GM23338 (cell line): ENCODE measurements at regions not wholly inside any gene's neighbourhood (a gene's known extent, or its start where the extent isn't known, plus 50 kb on each side); places are given as distances from the start of the nearest gene placed in this dataset.

Source experiments
- ATAC-seq: fragments of 200-7000 bp; cut with Tn5 transposase; 3 replicates; pipeline ENCODE4 v1.9.1; 2020
- DNase-seq: peaks from one replicate; pipeline ENCODE4 v3.0.0-alpha.2; 2015; ENCODE audit warnings: low spot score
- H2AFZ ChIP-seq: fragments of 200-600 bp; sonication (generic); 2 replicates; pipeline ENCODE4 v1.8.0; 2016; ENCODE audit warnings: antibody characterized with exemption, mild to moderate bottlenecking, moderate library complexity
- H3F3A ChIP-seq: fragments of 200-600 bp; sonication (generic); replicated peaks from 2 replicates; pipeline ENCODE4 v1.8.0; 2017; ENCODE audit warnings: antibody characterized with exemption, mixed run types, low read depth
- H3K27ac ChIP-seq: fragments of 200-600 bp; sonication (generic); 2 replicates; pipeline ENCODE4 v1.6.1; 2016; ENCODE audit warnings: low read depth
- H3K27me3 ChIP-seq: fragments of 200-600 bp; sonication (generic); 2 replicates; pipeline ENCODE4 v1.8.0; 2016; ENCODE audit warnings: mild to moderate bottlenecking, mixed run types, moderate library complexity; ENCODE audit not compliant: insufficient read depth
- H3K36me3 ChIP-seq: fragments of 200-600 bp; sonication (generic); 2 replicates; pipeline ENCODE4 v1.8.0; 2016; ENCODE audit warnings: mild to moderate bottlenecking; ENCODE audit not compliant: insufficient read depth
- H3K4me1 ChIP-seq: fragments of 200-600 bp; sonication (generic); 2 replicates; pipeline ENCODE4 v1.8.0; 2016; ENCODE audit warnings: mild to moderate bottlenecking, moderate library complexity; ENCODE audit not compliant: insufficient read depth
- H3K4me2 ChIP-seq: fragments of 200-600 bp; sonication (generic); 2 replicates; pipeline ENCODE4 v1.7.1; 2017; ENCODE audit warnings: mixed run types
- H3K4me3 ChIP-seq: fragments of 200-600 bp; sonication (generic); 2 replicates; pipeline ENCODE4 v1.6.1; 2016; ENCODE audit warnings: mixed run types
- H3K79me2 ChIP-seq: fragments of 200-600 bp; sonication (generic); replicated peaks from 2 replicates; pipeline ENCODE4 v1.8.0; 2017; ENCODE audit warnings: mild to moderate bottlenecking; ENCODE audit not compliant: insufficient read depth
- H3K9me2 ChIP-seq: fragments of 200-600 bp; sonication (generic); 2 replicates; pipeline ENCODE4 v1.8.0; 2017; ENCODE audit not compliant: insufficient read depth
- H4K20me1 ChIP-seq: fragments of 200-600 bp; sonication (generic); replicated peaks from 2 replicates; pipeline ENCODE4 v1.8.0; 2017; ENCODE audit warnings: mild to moderate bottlenecking; ENCODE audit not compliant: insufficient read depth
- H3K27ac Mint-ChIP-seq: 2 replicates; pipeline ENCODE4 v1.8.0; 2020; ENCODE audit warnings: inconsistent platforms, mild to moderate bottlenecking, moderate library complexity, mixed read lengths
- H3K27me3 Mint-ChIP-seq: 3 replicates; pipeline ENCODE4 v1.8.0; 2022; ENCODE audit warnings: low read depth, mild to moderate bottlenecking, moderate library complexity, mixed read lengths, inconsistent platforms; ENCODE audit not compliant: insufficient read depth, poor library complexity
- H3K36me3 Mint-ChIP-seq: 3 replicates; pipeline ENCODE4 v1.8.0; 2021; ENCODE audit warnings: low read depth, mild to moderate bottlenecking, inconsistent platforms, moderate library complexity, mixed read lengths
- H3K4me1 Mint-ChIP-seq: 3 replicates; pipeline ENCODE4 v1.8.0; 2020; ENCODE audit warnings: mild to moderate bottlenecking, inconsistent platforms, mixed read lengths
- H3K4me3 Mint-ChIP-seq: 3 replicates; pipeline ENCODE4 v1.8.0; 2021; ENCODE audit warnings: moderate library complexity, mild to moderate bottlenecking, inconsistent platforms, mixed read lengths
- H3K9me3 Mint-ChIP-seq: 3 replicates; pipeline ENCODE4 v1.8.0; 2020; ENCODE audit warnings: moderate library complexity, mild to moderate bottlenecking, inconsistent platforms, mixed read lengths
- CREB1 ChIP-seq: fragments of 250-450 bp; sonication (Bioruptor Pico); IDR thresholded peaks from 2 replicates; pipeline ENCODE4 v1.5.0; 2020; ENCODE audit warnings: low read depth, mild to moderate bottlenecking, moderate library complexity
- CTCF ChIP-seq, 2 experiments: fragments of 200-600 bp in 1 of 2; sonication (generic) in 1 of 2; conservative IDR thresholded peaks; 2 replicates each; pipeline versions ENCODE4 v1.5.1 to v1.6.1; 2016 to 2017; ENCODE audit warnings: antibody characterized with exemption in 2 of 2, low read depth in 2 of 2, mild to moderate bottlenecking in 2 of 2, moderate library complexity in 1 of 2
- ETS1 ChIP-seq: IDR thresholded peaks from 2 replicates; pipeline ENCODE4 v1.6.1; 2016; ENCODE audit warnings: antibody characterized with exemption
- EZH2 ChIP-seq: fragments of 200-600 bp; sonication (generic); IDR thresholded peaks from one replicate; pipeline ENCODE4 v1.8.0; 2017; ENCODE audit warnings: antibody characterized with exemption, mild to moderate bottlenecking, low read depth; ENCODE audit not compliant: unreplicated experiment
- EZH2phosphoT487 ChIP-seq: fragments of 200-600 bp; sonication (generic); IDR thresholded peaks from one replicate; pipeline ENCODE4 v1.8.1; 2018; ENCODE audit warnings: antibody characterized with exemption; ENCODE audit not compliant: unreplicated experiment
- JUNB ChIP-seq: IDR thresholded peaks from one replicate; pipeline ENCODE4 v1.6.1; 2016; ENCODE audit warnings: antibody characterized with exemption; ENCODE audit not compliant: unreplicated experiment
- NANOG ChIP-seq: IDR thresholded peaks from 2 replicates; pipeline ENCODE4 v1.6.1; 2016; ENCODE audit warnings: antibody characterized with exemption, borderline replicate concordance
- POLR2AphosphoS5 ChIP-seq: IDR thresholded peaks from 2 replicates; pipeline ENCODE4 v1.6.1; 2016; ENCODE audit warnings: antibody characterized with exemption, low read depth
- REST ChIP-seq: IDR thresholded peaks from one replicate; pipeline ENCODE4 v1.6.1; 2018; ENCODE audit warnings: antibody characterized with exemption; ENCODE audit not compliant: unreplicated experiment
- STAT1 ChIP-seq: IDR thresholded peaks from one replicate; pipeline ENCODE4 v1.6.1; 2016; ENCODE audit warnings: antibody characterized with exemption; ENCODE audit not compliant: unreplicated experiment
- ZNF114 ChIP-seq: fragments of 250-450 bp; sonication (Bioruptor Pico); IDR thresholded peaks from 2 replicates; pipeline ENCODE4 v1.5.0; 2020; ENCODE audit warnings: mild to moderate bottlenecking, moderate library complexity
- ZNF331 ChIP-seq: fragments of 250-450 bp; sonication (Bioruptor Pico); IDR thresholded peaks from 2 replicates; pipeline ENCODE4 v1.5.0; 2020; ENCODE audit warnings: low read depth, mild to moderate bottlenecking, moderate library complexity

GRCh38 chr15:99921101-99921500 is 187.9 kb upstream of the LYSMD4 start:
- DNase-seq (no peak), ATAC-seq (no peak)
- H3K4me1 Mint-ChIP-seq: 0 out of 3 replicates have a peak, but pooled peaks cover 3% of the 10 kb centered on the region
- no peaks in the 10 kb centered on the region for H3K79me2 ChIP-seq
- H3K9me2 ChIP-seq: no peaks in the 10 kb centered on the region
- H3K4me1 ChIP-seq: no peaks in the 10 kb centered on the region
- no peak overlapping the region for H3K27ac ChIP-seq
- H3K36me3 ChIP-seq: no peaks in the 10 kb centered on the region
- no peak overlapping the region for H3K27ac Mint-ChIP-seq
- no peak overlapping the region for H3K4me2 ChIP-seq
- peaks cover 3% of the 10 kb centered on the region; the same call in 2 of the 3 replicates for H3K9me3 Mint-ChIP-seq
- no peaks in the 10 kb centered on the region for H4K20me1 ChIP-seq
- TF ChIP-seq EZH2 (no peak), CTCF (conservative IDR thresholded peaks at IDR 0.05; ENCODE audit: low read depth in 2 of 2) (no peak), ETS1 (no peak), STAT1 (no peak), POLR2AphosphoS5 (no peak), ZNF114 (CRISPR knock-in tag) (no peak), REST (no peak), ZNF331 (no peak), EZH2phosphoT487 (no peak), JUNB (no peak), NANOG (no peak), CREB1 (no peak)
- no peak overlapping the region for H2AFZ ChIP-seq
- H3F3A ChIP-seq: no peaks in the 10 kb centered on the region
- no peak overlapping the region for H3K4me3 ChIP-seq
- no peak overlapping the region for H3K4me3 Mint-ChIP-seq
- peaks cover 4% of the 10 kb centered on the region for H3K27me3 Mint-ChIP-seq
- H3K36me3 Mint-ChIP-seq: no peaks in the 10 kb centered on the region; the same call in 2 of the 3 replicates
- H3K27me3 ChIP-seq: peaks cover 15% of the 10 kb centered on the region
